ENCODE measurements at regions not wholly inside any gene's neighbourhood (a gene's known extent, or its start where the extent isn't known, plus 50 kb on each side); places are given as distances from the start of the nearest gene placed in this dataset.

DNA sequence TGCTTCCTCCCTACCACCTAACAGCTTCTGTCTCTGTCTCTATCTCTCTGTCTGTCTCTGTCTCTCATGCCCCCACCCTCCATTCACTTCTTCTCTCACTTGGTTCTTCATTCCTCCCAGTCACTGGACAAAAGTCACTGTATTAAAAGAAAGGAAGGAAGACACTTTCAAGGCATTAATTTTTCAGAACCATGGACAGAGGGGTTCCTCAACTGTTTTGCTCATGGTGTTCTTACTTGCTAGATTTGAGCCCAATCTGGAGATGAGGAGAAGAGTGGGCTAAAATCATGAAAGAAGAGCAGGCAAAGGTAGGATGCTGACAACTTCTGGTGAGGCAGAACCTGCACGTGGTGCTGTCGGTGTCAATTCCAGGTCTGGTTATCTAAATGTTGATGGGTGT is 116.7 kb upstream of the LARGE1 start:
- DNase-seq (ENCODE audit: low read depth, low spot score) = peak; percentile 3
- no peak overlapping the region for H3K4me3 ChIP-seq (ENCODE audit: low read length)

DNA sequence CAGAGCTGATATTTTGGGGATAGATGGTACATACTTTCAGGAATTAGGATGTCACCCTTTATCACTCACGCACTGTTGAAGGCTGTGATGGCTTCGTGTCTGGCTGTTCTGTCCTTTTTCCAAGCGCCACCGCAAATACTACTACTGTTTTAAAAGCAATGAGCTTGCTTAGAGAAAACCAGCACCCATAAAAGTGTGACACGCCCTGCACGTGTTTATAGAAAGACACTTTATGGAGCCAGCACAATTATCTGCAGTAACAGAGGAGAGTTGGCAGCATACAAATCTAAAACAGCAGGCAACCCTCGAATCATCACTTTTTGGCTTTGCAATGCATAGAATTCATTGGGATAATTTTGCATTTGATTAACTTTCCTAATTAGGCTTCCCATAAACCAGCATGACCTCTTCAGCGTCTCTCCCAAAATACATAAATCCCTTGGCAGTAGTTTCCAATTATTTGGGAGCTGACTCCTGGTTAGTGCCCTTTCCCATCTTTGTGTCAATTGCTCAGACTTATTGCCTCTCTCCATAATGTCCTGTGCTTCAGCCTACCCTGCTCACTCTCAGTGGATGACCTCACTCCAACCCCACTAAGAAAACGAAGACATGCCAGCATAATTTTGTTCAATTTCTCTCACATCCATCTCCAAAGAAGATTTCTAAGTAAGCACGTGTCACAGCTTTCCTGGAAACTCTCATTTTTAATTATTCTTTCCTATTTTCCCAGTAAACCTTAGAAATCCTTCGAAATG is 118.7 kb upstream of the LARGE1 start:
- DNase-seq (ENCODE audit: low read depth, low spot score) = no peak

DNA sequence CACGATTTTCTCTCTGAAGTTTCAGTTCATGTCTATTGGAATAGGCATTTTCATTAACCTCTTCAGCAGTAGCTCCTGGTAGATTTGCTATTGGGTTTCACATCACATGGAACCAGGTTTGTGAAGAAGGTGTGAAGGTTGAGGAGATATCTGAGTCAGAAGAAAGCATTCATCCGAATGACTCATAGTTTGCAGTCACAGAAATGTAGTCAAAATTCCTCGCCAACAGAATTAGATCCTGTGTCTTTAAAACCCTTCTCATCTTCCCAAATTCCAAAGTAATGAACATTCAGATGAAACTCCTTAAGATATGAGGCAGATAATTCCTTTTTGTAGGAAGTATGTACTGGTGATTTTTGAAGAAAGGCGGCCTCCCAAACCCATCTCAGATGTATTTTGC is 125.0 kb upstream of the LARGE1 start:
- H3K4me3 ChIP-seq (ENCODE audit: low read length) = no peak overlapping the region
- DNase-seq (ENCODE audit: low read depth, low spot score) = no peak

More for the DNA sequence above, 118.7 kb upstream of the LARGE1 start:
- H3K4me3 ChIP-seq (ENCODE audit: low read length) = no peak overlapping the region

DNA sequence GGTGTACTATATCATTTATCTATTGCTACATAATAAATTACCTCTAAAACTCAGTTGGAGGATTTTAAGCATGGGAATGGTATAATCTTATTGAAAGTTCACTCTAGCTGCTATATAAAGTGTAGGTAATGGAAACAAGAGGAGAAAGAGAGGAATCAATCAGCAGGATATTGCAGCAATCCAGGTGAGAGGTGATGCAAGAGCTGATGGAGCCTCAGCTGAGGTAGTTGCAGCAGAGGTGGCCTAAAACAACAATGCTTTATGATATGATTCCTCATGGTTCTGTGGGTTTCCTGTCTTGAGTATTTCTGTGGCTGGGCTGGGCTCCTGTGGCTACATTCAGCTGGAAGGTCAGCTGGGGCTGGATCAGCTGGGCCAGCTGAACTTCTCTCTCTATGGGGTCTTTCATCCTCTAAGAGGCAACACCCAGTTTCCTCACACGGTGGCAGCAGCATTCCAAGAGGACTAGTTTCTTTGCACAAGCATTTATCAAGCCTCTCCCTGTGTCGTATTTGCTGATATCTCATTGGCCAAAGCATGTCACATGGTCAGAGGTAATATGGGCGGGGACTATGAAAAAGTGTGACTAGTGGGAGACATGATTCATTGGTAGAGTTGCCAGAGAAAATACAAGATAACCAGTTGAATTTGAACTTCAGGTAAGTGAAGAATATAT is 135.4 kb upstream of the LARGE1 start:
- peak; percentile 67 for DNase-seq (ENCODE audit: low read depth, low spot score)
- no peak overlapping the region for H3K4me3 ChIP-seq (ENCODE audit: low read length)

DNA sequence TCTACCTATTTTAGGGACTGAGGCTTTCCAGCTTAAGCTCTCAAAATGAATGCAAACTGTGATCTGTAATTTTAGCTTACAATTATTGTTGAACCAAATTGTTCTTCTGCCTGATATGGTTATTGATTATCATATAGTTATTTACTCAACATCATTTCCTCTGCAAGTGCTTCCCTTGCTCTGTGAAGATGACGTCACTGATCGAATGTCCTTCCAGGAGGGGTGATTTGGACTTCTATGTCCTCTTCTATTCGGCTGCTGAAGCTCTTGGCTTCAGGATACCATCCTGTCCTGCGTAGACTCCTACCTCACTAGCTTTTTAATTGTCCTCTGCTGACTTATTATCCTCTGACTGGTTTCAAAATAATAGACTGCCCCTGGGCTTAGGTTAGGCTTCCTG is 137.4 kb upstream of the LARGE1 start:
- no peak for DNase-seq (ENCODE audit: low read depth, low spot score)
- H3K4me3 ChIP-seq (ENCODE audit: low read length) = no peak overlapping the region

DNA sequence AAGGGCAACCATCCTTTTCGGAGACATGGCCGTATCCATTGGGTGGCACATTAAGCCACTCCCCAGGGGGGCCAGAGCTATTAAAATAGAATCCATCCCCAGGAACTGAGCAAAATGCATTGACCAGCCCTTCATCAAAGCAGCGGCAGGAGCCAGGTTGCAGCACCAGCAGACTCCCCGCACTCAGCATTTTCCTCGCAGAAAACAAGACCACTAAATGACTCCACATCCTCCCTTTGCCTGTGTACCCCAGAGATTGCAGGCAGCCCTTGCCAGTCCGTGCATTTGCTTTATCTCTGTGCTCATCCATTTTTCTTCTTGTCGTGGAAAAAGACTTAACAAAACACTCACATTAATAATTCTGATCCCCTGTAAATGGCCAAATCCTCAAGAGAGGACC is 144.4 kb upstream of the LARGE1 start:
- no peak for DNase-seq (ENCODE audit: low read depth, low spot score)

DNA sequence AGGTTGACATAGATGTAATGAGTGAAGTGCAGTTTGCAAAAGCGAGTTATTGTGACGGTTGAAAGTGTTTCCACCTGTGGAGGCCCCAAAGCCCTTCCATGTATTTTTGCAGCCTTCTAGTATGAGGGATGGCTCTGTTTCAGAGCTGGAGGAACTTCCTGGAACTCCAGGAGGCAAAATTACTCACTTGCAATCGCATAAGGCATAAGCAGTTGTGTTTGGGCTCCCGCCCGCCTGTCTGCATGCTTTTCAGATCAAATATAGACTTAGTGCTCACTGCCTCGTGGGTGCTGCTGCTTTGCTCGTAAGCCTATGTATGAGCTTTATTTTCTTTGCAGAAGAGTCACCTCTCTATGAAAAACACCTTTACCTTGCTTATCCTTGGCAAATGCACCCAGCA is 146.8 kb upstream of the LARGE1 start:
- H3K4me3 ChIP-seq (ENCODE audit: low read length) = no peak overlapping the region
- DNase-seq (ENCODE audit: low read depth, low spot score) = no peak

More for the DNA sequence above, 144.4 kb upstream of the LARGE1 start:
- no peak overlapping the region for H3K4me3 ChIP-seq (ENCODE audit: low read length)

DNA sequence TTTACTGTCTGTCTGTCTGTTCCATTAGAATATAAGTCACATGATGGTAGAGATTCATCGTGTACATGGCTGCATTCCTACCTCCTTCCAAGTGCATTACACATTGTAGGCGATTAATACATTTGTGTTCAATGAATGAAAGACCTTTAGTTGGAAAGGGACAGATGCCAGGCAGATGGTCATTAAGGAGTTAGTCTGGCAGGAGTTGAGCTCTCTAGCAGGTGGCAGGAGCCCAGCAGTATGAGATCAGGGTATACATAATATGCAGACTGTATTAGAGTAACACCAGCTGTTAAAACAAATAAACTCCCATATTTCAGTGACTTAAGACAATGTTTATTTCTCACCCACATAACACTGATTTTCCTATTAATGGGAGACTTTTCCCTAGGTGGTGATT is 147.7 kb upstream of the LARGE1 start:
- DNase-seq (ENCODE audit: low read depth, low spot score) = no peak
- H3K4me3 ChIP-seq (ENCODE audit: low read length) = no peak overlapping the region

DNA sequence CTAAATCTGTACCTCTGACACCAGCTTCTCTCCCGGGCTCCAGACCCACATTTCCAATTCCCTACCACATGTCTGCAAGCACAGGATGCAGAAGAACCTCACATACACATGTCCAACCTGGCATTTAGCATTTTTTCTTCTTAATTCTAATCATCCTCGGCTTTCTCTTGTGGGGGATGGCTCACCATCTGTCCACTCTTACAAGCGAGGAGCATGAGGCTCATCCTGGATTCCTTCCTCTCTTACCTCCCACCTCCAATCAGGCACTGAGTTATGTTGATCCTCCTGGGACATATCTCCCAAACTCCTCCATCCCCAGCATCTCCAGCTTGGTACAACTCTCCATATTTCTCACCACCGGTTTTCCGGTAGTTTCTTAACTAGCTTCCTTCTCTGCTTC is 149.8 kb upstream of the LARGE1 start:
- DNase-seq (ENCODE audit: low read depth, low spot score) = no peak
- no peak overlapping the region for H3K4me3 ChIP-seq (ENCODE audit: low read length)

DNA sequence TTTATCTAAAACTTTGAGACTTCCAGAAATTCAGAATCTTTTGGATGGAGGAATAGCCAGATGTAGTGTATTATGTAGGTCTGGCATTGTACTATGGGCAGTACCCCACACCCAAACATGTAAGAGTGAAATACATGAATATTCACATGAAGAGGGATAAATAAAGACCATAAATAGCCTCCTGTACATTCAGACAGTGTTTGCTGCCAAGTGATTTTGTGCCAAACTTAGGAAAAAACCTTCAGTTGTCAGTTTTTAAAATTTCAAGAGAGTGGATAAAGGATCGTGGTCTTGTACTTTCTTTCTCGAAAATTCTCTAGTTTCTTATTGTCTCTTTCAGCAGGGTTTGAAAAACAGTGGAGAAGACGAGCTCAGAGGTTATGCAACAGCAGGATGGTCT is 150.3 kb upstream of the LARGE1 start:
- no peak overlapping the region for H3K4me3 ChIP-seq (ENCODE audit: low read length)
- DNase-seq (ENCODE audit: low read depth, low spot score) = no peak

DNA sequence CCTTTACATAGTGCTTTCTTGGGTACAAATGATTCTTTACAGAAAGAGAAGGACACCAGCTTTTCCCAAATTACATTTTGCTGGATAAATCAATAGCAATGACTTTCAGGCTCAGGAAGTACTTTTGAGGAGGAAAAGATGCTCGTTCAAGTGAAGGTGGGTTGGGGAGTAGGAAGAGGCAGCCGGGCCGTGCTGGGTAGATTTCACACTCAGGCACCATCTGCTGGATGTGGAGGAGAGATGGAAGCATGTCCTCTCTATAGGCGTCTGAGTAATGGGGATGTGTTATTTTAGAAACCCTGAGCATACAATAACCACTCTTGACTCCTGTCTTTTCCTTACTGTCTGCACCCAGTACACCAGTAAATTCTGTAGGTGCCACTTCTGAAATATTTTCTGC is 152.3 kb upstream of the LARGE1 start:
- no peak for DNase-seq (ENCODE audit: low read depth, low spot score)
- no peak overlapping the region for H3K4me3 ChIP-seq (ENCODE audit: low read length)

DNA sequence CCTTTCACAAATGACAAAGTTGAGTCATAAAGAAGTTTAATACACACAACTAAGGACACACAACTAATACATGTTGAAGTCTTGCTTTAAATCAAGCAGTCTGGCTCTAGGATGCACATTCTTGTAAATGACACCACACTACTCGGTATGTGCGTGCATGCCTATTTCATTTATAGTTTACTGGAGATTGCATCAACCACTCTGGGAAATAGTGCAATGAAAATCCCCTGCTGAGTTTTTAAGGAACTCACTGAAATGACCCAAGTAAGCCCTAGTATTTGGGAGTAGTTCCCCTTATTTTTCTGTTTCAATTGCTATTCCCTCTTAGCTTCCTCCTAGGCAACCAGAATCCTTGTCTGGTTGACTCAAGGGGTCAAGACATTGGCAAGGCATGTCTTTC is 160.2 kb upstream of the LARGE1 start:
- H3K4me3 ChIP-seq (ENCODE audit: low read length) = no peak overlapping the region
- DNase-seq (ENCODE audit: low read depth, low spot score) = no peak

DNA sequence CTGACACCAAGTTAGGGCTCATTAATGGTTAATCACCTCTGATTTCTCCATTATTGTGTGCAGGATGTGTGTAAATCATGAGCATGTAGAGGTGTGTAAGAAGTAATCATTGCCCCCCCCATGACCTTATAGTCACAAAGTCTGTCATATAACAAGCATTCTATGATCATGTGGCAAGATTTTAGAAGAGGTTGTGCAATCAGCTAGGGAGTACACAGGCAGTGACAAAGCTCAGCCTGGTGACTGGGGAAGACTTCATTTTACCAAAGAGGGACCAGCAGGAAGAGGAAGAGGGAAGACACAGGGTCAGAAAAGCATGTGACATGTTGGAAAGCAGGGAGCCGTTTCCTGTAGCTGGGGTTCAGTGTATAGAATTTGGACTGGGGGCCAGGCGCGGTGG is 176.5 kb upstream of the LARGE1 start:
- DNase-seq (ENCODE audit: low read depth, low spot score) = no peak
- no peak overlapping the region for H3K4me3 ChIP-seq (ENCODE audit: low read length)

DNA sequence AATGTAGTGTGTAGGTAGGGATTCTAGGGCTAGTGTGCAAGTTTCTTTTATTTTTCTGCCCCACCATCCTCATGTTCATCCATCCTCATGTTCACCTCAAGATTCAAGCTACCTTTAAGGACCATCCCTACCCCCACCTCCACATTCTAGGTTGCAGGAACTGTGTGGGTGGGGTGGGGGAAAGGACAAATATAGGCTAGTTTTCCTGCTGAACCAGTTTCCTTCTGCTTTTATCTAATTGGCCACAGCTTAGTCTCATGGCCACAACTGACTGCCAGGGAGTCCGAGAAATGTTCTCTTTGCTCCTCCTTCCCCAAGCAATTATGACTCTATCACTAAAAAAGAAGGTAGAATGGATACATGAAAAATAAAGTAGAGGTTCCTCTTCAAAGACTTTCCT is 179.0 kb upstream of the LARGE1 start:
- no peak overlapping the region for H3K4me3 ChIP-seq (ENCODE audit: low read length)
- DNase-seq (ENCODE audit: low read depth, low spot score) = no peak

DNA sequence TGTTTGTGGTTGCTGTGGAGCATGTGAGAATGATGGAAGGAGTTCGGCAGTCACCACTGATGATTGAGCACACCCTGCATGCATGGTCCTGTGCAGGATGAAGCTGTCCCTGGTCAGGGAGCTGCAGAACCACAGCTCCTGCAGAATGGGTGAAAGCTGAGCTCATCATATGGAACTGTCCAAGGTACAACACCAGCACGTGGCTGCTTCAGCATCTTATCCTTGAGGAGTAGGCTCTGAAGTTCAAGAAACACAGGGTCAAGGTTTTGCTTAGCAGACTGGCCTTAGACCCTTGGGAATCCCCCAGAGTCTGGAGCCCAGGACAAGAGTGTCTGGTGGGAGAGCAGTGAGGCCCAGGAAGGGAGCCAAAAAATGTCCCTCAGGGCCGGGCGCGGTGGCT is 182.4 kb upstream of the LARGE1 start:
- no peak overlapping the region for H3K4me3 ChIP-seq (ENCODE audit: low read length)
- no peak for DNase-seq (ENCODE audit: low read depth, low spot score)

DNA sequence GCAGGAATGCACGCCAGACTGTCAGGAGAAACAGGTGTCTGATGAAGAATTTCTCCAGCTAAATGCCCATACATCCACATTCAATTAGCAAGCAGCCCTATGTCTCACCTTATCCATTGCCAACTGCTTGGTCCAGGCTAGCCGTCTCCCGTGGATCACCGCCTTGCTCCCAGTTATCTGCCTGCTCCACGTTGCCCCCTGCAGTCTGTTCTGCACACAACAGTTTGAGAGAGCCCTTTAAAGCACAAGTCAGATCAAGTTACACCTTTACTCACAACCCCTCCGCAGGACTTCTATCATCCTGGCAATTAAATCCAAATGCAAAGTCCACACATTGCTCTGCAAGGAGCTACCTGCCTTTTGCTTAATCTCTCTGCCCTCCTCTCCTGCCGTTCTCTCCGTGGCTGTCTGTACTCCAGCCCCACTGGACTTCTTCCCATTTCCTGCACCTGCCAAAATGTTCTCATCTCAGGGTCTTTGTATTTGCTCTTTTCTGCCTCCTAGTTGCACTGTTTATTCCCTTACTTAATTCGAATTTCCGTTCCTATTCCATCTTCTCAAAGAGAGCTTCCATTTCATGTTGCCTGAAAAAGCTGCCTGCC is 185.3 kb upstream of the LARGE1 start:
- H3K4me3 ChIP-seq (ENCODE audit: low read length) = no peak overlapping the region
- DNase-seq (ENCODE audit: low read depth, low spot score) = peak; percentile 20

DNA sequence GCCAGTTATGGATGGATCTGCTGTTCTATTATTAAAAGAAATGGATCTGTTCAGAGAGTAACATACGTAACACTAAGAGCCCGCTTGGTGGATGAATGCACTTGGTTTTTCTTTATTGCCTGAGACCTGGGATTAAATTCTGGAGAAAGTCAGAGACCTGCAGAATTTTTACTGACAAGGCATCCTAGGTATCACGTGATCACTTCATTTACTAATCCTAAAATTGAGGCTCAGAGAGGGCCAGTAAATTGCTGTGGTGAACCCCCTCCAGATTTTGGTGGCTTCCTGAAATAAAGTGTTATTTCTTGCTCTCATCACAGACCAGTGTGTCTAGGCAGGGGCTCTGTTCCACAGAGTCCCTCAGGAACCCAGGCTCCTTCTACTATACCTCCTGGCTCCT is 187.9 kb upstream of the LARGE1 start:
- DNase-seq (ENCODE audit: low read depth, low spot score) = no peak
- H3K4me3 ChIP-seq (ENCODE audit: low read length) = no peak overlapping the region

DNA sequence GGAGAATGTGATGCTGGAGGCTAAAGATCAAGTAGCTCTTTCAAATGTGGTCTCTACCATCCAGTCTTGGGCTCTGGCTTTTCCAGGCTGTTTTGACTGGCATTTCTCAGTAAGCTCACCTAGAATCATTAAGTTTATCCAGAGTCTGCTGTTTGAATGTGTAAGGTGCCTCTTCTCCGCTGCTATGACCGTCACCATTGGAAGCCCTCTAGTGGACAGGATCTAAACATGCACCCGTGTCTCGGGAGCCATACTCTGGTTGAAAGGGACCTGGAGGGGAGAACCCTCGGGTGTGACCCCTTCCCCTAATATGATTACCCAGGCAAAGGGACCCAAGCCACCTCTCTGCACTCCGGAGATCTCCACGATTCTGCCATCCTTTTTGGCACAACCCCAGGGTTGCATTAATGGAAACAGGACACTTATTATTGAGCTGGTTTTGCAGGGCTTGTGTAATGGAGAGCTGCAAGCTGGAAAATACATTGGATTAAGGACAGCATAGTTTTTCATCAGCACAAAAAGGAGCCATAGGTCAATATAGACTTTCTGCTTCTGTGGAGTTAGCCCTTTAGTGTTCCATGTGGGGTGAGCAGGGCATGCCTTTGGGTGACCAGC is 191.0 kb upstream of the LARGE1 start:
- peak; percentile 15 for DNase-seq (ENCODE audit: low read depth, low spot score)
- no peak overlapping the region for H3K4me3 ChIP-seq (ENCODE audit: low read length)

DNA sequence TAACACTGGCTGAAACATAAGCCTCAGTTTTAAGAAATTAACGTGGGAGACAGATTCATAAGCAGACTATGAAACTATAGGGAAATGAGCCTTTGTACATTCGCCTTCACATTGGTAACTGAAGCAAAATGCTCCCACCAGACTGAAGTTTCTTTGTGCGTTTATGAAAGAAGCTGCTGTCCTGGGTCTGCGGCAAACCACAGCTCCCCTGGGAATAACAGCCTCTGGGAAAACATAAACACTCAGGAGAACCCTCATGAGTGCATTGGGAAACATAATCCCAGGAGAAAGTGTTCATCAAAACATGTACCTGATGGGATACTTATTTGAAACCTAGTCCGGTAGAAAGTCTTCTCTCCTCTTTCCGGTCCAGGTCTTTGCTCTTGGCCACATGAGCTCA is 193.1 kb upstream of the LARGE1 start:
- no peak for DNase-seq (ENCODE audit: low read depth, low spot score)
- H3K4me3 ChIP-seq (ENCODE audit: low read length) = no peak overlapping the region

DNA sequence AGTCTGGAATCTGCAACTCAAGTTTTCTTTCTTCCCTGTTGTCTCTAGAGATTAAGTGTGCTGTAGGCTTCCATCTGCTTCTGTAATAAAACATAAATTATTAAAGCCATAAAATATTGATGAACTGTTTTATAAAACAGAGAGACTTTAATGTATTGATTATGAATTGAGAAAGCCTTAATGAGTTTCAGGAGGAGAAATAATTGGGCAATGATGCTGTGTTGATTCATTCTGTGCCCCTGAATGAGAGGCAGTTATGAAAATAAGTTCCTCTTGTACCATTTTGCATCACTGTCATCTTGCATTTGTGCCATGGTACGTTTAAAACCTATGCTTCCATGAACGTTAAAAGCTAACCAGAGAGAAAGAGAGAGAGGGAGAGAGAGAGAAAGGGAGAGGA is 194.1 kb upstream of the LARGE1 start:
- no peak for DNase-seq (ENCODE audit: low read depth, low spot score)
- H3K4me3 ChIP-seq (ENCODE audit: low read length) = no peak overlapping the region

Measured in Jurkat, Clone E6-1 (cell line).